ENCODE measurements at regions not wholly inside any gene's neighbourhood (a gene's known extent, or its start where the extent isn't known, plus 50 kb on each side); places are given as distances from the start of the nearest gene placed in this dataset.
A peak's percentile ranks its signal among the peaks of the same experiment; 100 is the strongest.

- Mint-ChIP-seq H3K27ac (no peak overlapping the region), H3K9me3 (peaks cover 5% of the 10 kb centered on the region), H3K27me3 (peaks cover 4% of the 10 kb centered on the region), H3K4me3 (no peak overlapping the region), H3K36me3 (no peaks in the 10 kb centered on the region), H3K4me1 (ENCODE audit: unreplicated experiment) (peaks cover 27% of the 10 kb centered on the region)
- TF ChIP-seq CTCF (conservative IDR thresholded peaks at IDR 0.05), result no peak
- no peak for DNase-seq (ENCODE audit: extremely low spot score, unreplicated experiment)
Observed at GRCh38 chr7:33739286-33739685, 166.1 kb upstream of the BMPER start.

GRCh38 chr7:33742521-33742920 lies 162.8 kb upstream of the BMPER start:
- Mint-ChIP-seq H3K4me1 (ENCODE audit: unreplicated experiment) (peaks cover 24% of the 10 kb centered on the region), H3K9me3 (peaks cover 5% of the 10 kb centered on the region), H3K36me3 (no peaks in the 10 kb centered on the region), H3K4me3 (no peak overlapping the region), H3K27me3 (peaks cover 4% of the 10 kb centered on the region), H3K27ac (no peak overlapping the region)
- DNase-seq (ENCODE audit: extremely low spot score, unreplicated experiment), result no peak
- no peak for TF ChIP-seq CTCF (conservative IDR thresholded peaks at IDR 0.05)

GRCh38 chr7:33742999-33743587 lies 162.2 kb upstream of the BMPER start:
- Mint-ChIP-seq H3K27me3 (peaks cover 8% of the 10 kb centered on the region), H3K27ac (no peak overlapping the region), H3K4me3 (no peak overlapping the region), H3K4me1 (ENCODE audit: unreplicated experiment) (peaks cover 24% of the 10 kb centered on the region), H3K36me3 (peaks cover 3% of the 10 kb centered on the region), H3K9me3 (peaks cover 8% of the 10 kb centered on the region)
- no peak for DNase-seq (ENCODE audit: extremely low spot score, unreplicated experiment)
- no peak for TF ChIP-seq CTCF (conservative IDR thresholded peaks at IDR 0.05)

GRCh38 chr7:33743594-33743993 lies 161.7 kb upstream of the BMPER start:
- Mint-ChIP-seq H3K36me3 (peaks cover 3% of the 10 kb centered on the region), H3K4me1 (ENCODE audit: unreplicated experiment) (peaks cover 24% of the 10 kb centered on the region), H3K9me3 (peaks cover 10% of the 10 kb centered on the region), H3K27me3 (peaks cover 13% of the 10 kb centered on the region), H3K27ac (no peak overlapping the region), H3K4me3 (no peak overlapping the region)
- no peak for TF ChIP-seq CTCF (conservative IDR thresholded peaks at IDR 0.05)
- no peak for DNase-seq (ENCODE audit: extremely low spot score, unreplicated experiment)

GRCh38 chr7:33744293-33745075 lies 160.9 kb upstream of the BMPER start:
- Mint-ChIP-seq H3K36me3 (peaks cover 3% of the 10 kb centered on the region), H3K4me1 (ENCODE audit: unreplicated experiment) (peaks cover 21% of the 10 kb centered on the region), H3K27ac (no peak overlapping the region), H3K9me3 (peaks cover 10% of the 10 kb centered on the region), H3K27me3 (peaks cover 15% of the 10 kb centered on the region), H3K4me3 (no peak overlapping the region)
- TF ChIP-seq CTCF (conservative IDR thresholded peaks at IDR 0.05), result peak; percentile 59
- no peak for DNase-seq (ENCODE audit: extremely low spot score, unreplicated experiment)
